HEK293 (cell line): ENCODE measurements at regions not wholly inside any gene's neighbourhood (a gene's known extent, or its start where the extent isn't known, plus 50 kb on each side); places are given as distances from the start of the nearest gene placed in this dataset.

ENCODE experiments used
- CTCF ChIA-PET: fragments of 350-600 bp; formaldehyde crosslinking; extraction: SDS; loops from one replicate; lab custom pipeline; 2021; ENCODE audit warnings: antibody characterized with exemption; lab: Yijun Ruan, JAX
- POLR2A ChIA-PET: fragments of 300-600 bp; formaldehyde crosslinking; extraction: SDS; loops from one replicate; lab custom pipeline; 2020; ENCODE audit warnings: antibody characterized with exemption, inconsistent platforms; lab: Yijun Ruan, JAX
- H3K27ac ChIP-seq: fragments of 200-500 bp; sonication (Bioruptor generic); 2 replicates; pipeline ENCODE4 v1.5.1; 2014; ENCODE audit warnings: low read depth, low read length, control low read depth, inconsistent platforms; ENCODE audit errors: extremely low read depth
- H3K36me3 ChIP-seq, 2 experiments: fragments of 200-500 bp in 1 of 2; sonication (Bioruptor generic) in 1 of 2; 1 replicate in 1 of 2; 2 replicates in 1 of 2; pipeline ENCODE4 v1.5.1; 2014 to 2017; ENCODE audit warnings: inconsistent platforms in 2 of 2, low read length in 2 of 2; ENCODE audit not compliant: control insufficient read depth in 2 of 2, insufficient read depth in 1 of 2
- H3K4me1 ChIP-seq: fragments of 200-500 bp; sonication (Bioruptor generic); 2 replicates; pipeline ENCODE4 v1.5.1; 2014; ENCODE audit warnings: mild to moderate bottlenecking, low read length, inconsistent platforms; ENCODE audit not compliant: control insufficient read depth, insufficient read depth
- H3K4me3 ChIP-seq: 2 replicates; pipeline ENCODE4 v1.5.1; 2011; ENCODE audit warnings: low read depth, mild to moderate bottlenecking, control low read depth, low read length, moderate library complexity
- H3K9me3 ChIP-seq: fragments of 200-500 bp; sonication (Bioruptor generic); 2 replicates; pipeline ENCODE4 v1.5.1; 2014; ENCODE audit warnings: low read depth, low read length, inconsistent platforms; ENCODE audit not compliant: control insufficient read depth, insufficient read depth
- EGR2 ChIP-seq: fragments of 450-650 bp; formaldehyde crosslinking; IDR thresholded peaks from 2 replicates; pipeline ENCODE4 v1.5.1; 2016; ENCODE audit warnings: low read depth, missing biosample characterization, missing genetic modification characterization
- IKZF3 ChIP-seq: fragments of 450-650 bp; IDR thresholded peaks from 2 replicates; pipeline ENCODE4 v1.5.0; 2018; ENCODE audit warnings: missing biosample characterization, mild to moderate bottlenecking, missing genetic modification characterization, moderate library complexity
- KLF1 ChIP-seq: fragments of 450-650 bp; formaldehyde crosslinking; IDR thresholded peaks from 2 replicates; pipeline ENCODE4 v1.5.1; 2016; ENCODE audit warnings: missing biosample characterization, missing genetic modification characterization
- KLF8 ChIP-seq: fragments of 450-650 bp; formaldehyde crosslinking; IDR thresholded peaks from 2 replicates; pipeline ENCODE4 v1.5.1; 2016; ENCODE audit warnings: missing biosample characterization, missing genetic modification characterization
- KLF9 ChIP-seq: fragments of 450-650 bp; formaldehyde crosslinking; IDR thresholded peaks from 2 replicates; pipeline ENCODE4 v1.5.1; 2016; ENCODE audit warnings: missing biosample characterization, missing genetic modification characterization, low read depth
- SCRT2 ChIP-seq: fragments of 450-650 bp; formaldehyde crosslinking; IDR thresholded peaks from 2 replicates; pipeline ENCODE4 v1.5.1; 2016; ENCODE audit warnings: missing biosample characterization, missing genetic modification characterization
- ZNF132 ChIP-seq: fragments of 450-650 bp; formaldehyde crosslinking; IDR thresholded peaks from 2 replicates; pipeline ENCODE4 v1.5.1; 2017; ENCODE audit warnings: missing biosample characterization, missing genetic modification characterization, borderline replicate concordance
- ZNF155 ChIP-seq: fragments of 450-650 bp; formaldehyde crosslinking; IDR thresholded peaks from 2 replicates; pipeline ENCODE4 v1.5.1; 2016; ENCODE audit warnings: missing biosample characterization, missing genetic modification characterization
- ZNF354C ChIP-seq: fragments of 450-650 bp; formaldehyde crosslinking; IDR thresholded peaks from 2 replicates; pipeline ENCODE4 v1.5.1; 2016; ENCODE audit warnings: missing biosample characterization, missing genetic modification characterization, low read depth, borderline replicate concordance
- ZNF426 ChIP-seq: fragments of 450-650 bp; formaldehyde crosslinking; IDR thresholded peaks from 2 replicates; pipeline ENCODE4 v1.5.1; 2017; ENCODE audit warnings: missing biosample characterization, missing genetic modification characterization, mild to moderate bottlenecking, inconsistent platforms, moderate library complexity
- ZNF544 ChIP-seq: fragments of 450-650 bp; formaldehyde crosslinking; IDR thresholded peaks from 2 replicates; pipeline ENCODE4 v1.5.0; 2017; ENCODE audit warnings: missing biosample characterization, missing genetic modification characterization
- ZNF610 ChIP-seq: fragments of 450-650 bp; formaldehyde crosslinking; IDR thresholded peaks from 2 replicates; pipeline ENCODE4 v1.5.1; 2016; ENCODE audit warnings: missing biosample characterization, missing genetic modification characterization, borderline replicate concordance
- ZNF670 ChIP-seq: fragments of 450-650 bp; formaldehyde crosslinking; IDR thresholded peaks from 2 replicates; pipeline ENCODE4 v1.5.1; 2016; ENCODE audit warnings: missing biosample characterization, missing genetic modification characterization, low read depth
- ZNF701 ChIP-seq: fragments of 450-650 bp; formaldehyde crosslinking; IDR thresholded peaks from 2 replicates; pipeline ENCODE4 v1.5.1; 2016; ENCODE audit warnings: missing biosample characterization, missing genetic modification characterization
- TF ChIP-seq, protein P1 (sequence below): fragments of 450-650 bp; formaldehyde crosslinking; IDR thresholded peaks from 2 replicates; pipeline ENCODE4 v1.5.1; 2016; ENCODE audit warnings: missing biosample characterization, missing genetic modification characterization
- TF ChIP-seq, protein P2 (sequence below): fragments of 450-650 bp; formaldehyde crosslinking; IDR thresholded peaks from 2 replicates; pipeline ENCODE4 v1.5.1; 2016; ENCODE audit warnings: missing biosample characterization, missing genetic modification characterization
- TF ChIP-seq, protein P3 (sequence below): fragments of 450-650 bp; IDR thresholded peaks from 2 replicates; pipeline ENCODE4 v1.5.1; 2018; ENCODE audit warnings: missing biosample characterization, mild to moderate bottlenecking, missing genetic modification characterization
- TF ChIP-seq, protein P4 (sequence below): fragments of 450-650 bp; formaldehyde crosslinking; IDR thresholded peaks from 2 replicates; pipeline ENCODE4 v1.5.1; 2016; ENCODE audit warnings: missing biosample characterization, missing genetic modification characterization, low read depth

DNA sequence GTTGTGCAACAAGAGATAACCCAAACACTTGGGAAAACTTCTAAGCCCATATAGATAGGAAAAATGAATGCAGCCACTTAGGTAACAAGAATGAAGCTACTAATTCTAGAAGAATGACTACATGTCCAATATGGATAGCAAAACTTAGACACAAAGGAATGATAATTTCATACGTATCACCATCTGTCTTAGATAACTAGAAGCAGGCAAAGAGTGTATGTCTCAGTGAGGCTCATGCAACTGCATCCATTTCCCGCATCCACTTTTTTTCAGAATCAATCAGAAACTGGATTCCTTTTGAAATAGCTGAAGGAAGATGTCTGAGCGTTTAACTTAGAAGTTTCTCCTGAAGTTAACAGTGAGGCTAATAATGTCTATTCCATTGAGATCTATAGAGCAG lies 408.7 kb upstream of the PITX2 start (continued):
- no peak for TF ChIP-seq KLF8
- TF ChIP-seq KLF9 = no peak
- TF ChIP-seq, all 188 proteins: peak for 0

DNA sequence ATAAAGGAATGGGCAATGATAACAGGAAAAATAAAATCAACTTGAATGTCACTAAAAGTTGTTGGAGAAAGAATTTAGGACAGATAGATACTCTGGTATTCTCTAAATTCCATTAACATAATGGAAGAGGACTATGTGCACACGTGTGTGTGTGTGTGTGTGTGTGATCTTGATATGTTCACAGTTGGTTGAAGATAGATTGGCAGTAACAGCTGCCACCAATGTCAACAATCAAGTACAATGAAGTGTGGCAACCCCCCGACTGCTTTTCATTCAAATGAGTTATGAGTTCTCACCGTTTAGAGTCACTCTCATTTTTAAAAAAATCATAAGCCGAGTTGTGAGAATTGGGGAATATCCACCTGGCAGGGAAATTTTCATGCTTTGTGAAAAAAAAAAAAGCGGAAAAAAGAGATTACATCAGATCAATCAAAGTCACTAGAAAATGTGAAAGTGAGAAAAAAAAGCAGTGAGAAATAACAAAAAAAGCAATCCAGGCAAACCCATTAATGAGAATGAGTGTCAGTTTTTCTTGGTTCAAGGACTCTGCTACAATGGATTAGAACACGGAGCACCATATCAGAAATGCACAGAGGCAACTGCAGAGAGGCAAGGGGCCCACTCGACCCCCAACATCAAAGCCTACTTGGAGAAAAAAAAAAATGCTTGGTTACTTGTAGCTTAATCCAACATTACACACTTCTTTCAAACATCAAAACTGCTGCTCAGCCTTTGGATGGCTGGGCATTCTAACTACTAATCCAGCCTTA lies 414.9 kb upstream of the PITX2 start:
- Histone ChIP-seq H3K9me3 (no peaks in the 10 kb centered on the region), H3K4me3 (no peak overlapping the region), H3K4me1 (no peaks in the 10 kb centered on the region), H3K27ac (no peak overlapping the region), H3K36me3 (no peaks in the 10 kb centered on the region)
- no peak for TF ChIP-seq ZNF670 (tag by site-specific recombination)
- no peak for TF ChIP-seq KLF1 (tag by site-specific recombination)
- TF ChIP-seq SCRT2 (tag by site-specific recombination) = no peak
- no peak for TF ChIP-seq ZNF354C (tag by site-specific recombination)
- POLR2A ChIA-PET = no interaction called here
- CTCF ChIA-PET = no interaction called here

DNA sequence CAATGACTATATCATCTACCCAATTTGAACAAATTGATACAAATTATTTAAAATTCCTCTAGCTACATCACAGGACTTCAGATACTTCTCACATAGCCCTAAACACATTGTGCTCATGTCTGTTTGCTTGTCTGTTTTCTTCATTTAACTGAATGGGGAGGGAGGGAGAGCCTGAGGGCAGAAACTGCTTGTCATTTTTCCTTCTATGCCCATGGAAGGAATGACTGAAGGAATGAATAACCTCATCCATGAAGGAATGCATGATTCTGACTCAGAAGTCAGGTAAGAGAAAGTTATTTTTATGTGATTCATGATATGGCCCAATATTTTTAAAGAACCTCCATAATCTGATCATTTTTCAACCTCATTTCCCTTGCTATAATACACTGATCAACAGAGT lies 418.0 kb upstream of the PITX2 start:
- Histone ChIP-seq H3K4me1 (no peaks in the 10 kb centered on the region), H3K4me3 (no peak overlapping the region), H3K36me3 (no peaks in the 10 kb centered on the region), H3K9me3 (no peaks in the 10 kb centered on the region), H3K27ac (no peak overlapping the region)
- ChIA-PET CTCF (no interaction called here), POLR2A (no interaction called here)
- no peak for TF ChIP-seq ZNF544 (tag by site-specific recombination)
- no peak for TF ChIP-seq KLF1 (tag by site-specific recombination)
- TF ChIP-seq, protein P1, sequence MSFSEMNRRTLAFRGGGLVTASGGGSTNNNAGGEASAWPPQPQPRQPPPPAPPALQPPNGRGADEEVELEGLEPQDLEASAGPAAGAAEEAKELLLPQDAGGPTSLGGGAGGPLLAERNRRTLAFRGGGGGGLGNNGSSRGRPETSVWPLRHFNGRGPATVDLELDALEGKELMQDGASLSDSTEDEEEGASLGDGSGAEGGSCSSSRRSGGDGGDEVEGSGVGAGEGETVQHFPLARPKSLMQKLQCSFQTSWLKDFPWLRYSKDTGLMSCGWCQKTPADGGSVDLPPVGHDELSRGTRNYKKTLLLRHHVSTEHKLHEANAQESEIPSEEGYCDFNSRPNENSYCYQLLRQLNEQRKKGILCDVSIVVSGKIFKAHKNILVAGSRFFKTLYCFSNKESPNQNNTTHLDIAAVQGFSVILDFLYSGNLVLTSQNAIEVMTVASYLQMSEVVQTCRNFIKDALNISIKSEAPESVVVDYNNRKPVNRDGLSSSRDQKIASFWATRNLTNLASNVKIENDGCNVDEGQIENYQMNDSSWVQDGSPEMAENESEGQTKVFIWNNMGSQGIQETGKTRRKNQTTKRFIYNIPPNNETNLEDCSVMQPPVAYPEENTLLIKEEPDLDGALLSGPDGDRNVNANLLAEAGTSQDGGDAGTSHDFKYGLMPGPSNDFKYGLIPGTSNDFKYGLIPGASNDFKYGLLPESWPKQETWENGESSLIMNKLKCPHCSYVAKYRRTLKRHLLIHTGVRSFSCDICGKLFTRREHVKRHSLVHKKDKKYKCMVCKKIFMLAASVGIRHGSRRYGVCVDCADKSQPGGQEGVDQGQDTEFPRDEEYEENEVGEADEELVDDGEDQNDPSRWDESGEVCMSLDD (tag by site-specific recombination) = no peak
- TF ChIP-seq ZNF155 (tag by site-specific recombination) = no peak
- no peak for TF ChIP-seq ZNF132 (tag by site-specific recombination)
- TF ChIP-seq, protein P2, sequence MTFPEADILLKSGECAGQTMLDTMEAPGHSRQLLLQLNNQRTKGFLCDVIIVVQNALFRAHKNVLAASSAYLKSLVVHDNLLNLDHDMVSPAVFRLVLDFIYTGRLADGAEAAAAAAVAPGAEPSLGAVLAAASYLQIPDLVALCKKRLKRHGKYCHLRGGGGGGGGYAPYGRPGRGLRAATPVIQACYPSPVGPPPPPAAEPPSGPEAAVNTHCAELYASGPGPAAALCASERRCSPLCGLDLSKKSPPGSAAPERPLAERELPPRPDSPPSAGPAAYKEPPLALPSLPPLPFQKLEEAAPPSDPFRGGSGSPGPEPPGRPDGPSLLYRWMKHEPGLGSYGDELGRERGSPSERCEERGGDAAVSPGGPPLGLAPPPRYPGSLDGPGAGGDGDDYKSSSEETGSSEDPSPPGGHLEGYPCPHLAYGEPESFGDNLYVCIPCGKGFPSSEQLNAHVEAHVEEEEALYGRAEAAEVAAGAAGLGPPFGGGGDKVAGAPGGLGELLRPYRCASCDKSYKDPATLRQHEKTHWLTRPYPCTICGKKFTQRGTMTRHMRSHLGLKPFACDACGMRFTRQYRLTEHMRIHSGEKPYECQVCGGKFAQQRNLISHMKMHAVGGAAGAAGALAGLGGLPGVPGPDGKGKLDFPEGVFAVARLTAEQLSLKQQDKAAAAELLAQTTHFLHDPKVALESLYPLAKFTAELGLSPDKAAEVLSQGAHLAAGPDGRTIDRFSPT (tag by site-specific recombination) = no peak
- no peak for TF ChIP-seq ZNF426 (tag by site-specific recombination)
- TF ChIP-seq, protein P3, sequence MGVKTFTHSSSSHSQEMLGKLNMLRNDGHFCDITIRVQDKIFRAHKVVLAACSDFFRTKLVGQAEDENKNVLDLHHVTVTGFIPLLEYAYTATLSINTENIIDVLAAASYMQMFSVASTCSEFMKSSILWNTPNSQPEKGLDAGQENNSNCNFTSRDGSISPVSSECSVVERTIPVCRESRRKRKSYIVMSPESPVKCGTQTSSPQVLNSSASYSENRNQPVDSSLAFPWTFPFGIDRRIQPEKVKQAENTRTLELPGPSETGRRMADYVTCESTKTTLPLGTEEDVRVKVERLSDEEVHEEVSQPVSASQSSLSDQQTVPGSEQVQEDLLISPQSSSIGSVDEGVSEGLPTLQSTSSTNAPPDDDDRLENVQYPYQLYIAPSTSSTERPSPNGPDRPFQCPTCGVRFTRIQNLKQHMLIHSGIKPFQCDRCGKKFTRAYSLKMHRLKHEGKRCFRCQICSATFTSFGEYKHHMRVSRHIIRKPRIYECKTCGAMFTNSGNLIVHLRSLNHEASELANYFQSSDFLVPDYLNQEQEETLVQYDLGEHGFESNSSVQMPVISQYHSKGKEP (tag by site-specific recombination) = no peak
- no peak for TF ChIP-seq ZNF610
- no peak for TF ChIP-seq IKZF3 (tag by site-specific recombination)
- TF ChIP-seq ZNF701 (tag by site-specific recombination) = no peak
- TF ChIP-seq, protein P4, sequence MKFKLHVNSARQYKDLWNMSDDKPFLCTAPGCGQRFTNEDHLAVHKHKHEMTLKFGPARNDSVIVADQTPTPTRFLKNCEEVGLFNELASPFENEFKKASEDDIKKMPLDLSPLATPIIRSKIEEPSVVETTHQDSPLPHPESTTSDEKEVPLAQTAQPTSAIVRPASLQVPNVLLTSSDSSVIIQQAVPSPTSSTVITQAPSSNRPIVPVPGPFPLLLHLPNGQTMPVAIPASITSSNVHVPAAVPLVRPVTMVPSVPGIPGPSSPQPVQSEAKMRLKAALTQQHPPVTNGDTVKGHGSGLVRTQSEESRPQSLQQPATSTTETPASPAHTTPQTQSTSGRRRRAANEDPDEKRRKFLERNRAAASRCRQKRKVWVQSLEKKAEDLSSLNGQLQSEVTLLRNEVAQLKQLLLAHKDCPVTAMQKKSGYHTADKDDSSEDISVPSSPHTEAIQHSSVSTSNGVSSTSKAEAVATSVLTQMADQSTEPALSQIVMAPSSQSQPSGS (tag by site-specific recombination) = no peak
- no peak for TF ChIP-seq EGR2 (tag by site-specific recombination)
